WTC11 (cell line): ENCODE measurements at regions not wholly inside any gene's neighbourhood (a gene's known extent, or its start where the extent isn't known, plus 50 kb on each side); places are given as distances from the start of the nearest gene placed in this dataset.
"Not testable (repeated sequence)": the region's sequence is repeated elsewhere in the genome, so short reads cannot be mapped to it uniquely, and the experiment has no call there.

ENCODE experiments used
- ATAC-seq: fragments of 200-7000 bp; cut with Tn5 transposase; 2 replicates; pipeline ENCODE4 v1.10.0; 2021; ENCODE audit warnings: mild to moderate bottlenecking, moderate library complexity
- CTCF ChIA-PET: fragments of 300-600 bp; sonication (Branson Sonifier 250); formaldehyde crosslinking; loops from one replicate; lab custom pipeline; 2021; ENCODE audit warnings: antibody characterized with exemption; lab: Charles Lee
- POLR2A ChIA-PET: fragments of 350-600 bp; sonication (Branson Sonifier 250); formaldehyde crosslinking; loops from one replicate; lab custom pipeline; 2021; ENCODE audit warnings: antibody characterized with exemption; lab: Charles Lee
- DNase-seq: peaks from one replicate; pipeline ENCODE4 v3.0.0; 2021; ENCODE audit warnings: low spot score
- H3K27ac Mint-ChIP-seq: 2 replicates; pipeline ENCODE4 v1.8.0; 2021; ENCODE audit warnings: mixed read lengths
- H3K27me3 Mint-ChIP-seq: 2 replicates; pipeline ENCODE4 v1.8.0; 2021; ENCODE audit warnings: low read depth, mild to moderate bottlenecking, moderate library complexity, mixed read lengths
- H3K36me3 Mint-ChIP-seq: 2 replicates; pipeline ENCODE4 v1.8.0; 2021; ENCODE audit warnings: mixed read lengths
- H3K4me1 Mint-ChIP-seq: 2 replicates; pipeline ENCODE4 v1.8.0; 2022; ENCODE audit warnings: mixed read lengths
- H3K4me3 Mint-ChIP-seq: 2 replicates; pipeline ENCODE4 v1.8.0; 2021; ENCODE audit warnings: mild to moderate bottlenecking, moderate library complexity, mixed read lengths
- H3K9me3 Mint-ChIP-seq: 2 replicates; pipeline ENCODE4 v1.8.0; 2021; ENCODE audit warnings: mixed read lengths
- E2F5 ChIP-seq: sonication (generic); formaldehyde crosslinking; IDR thresholded peaks from 2 replicates; pipeline ENCODE4 v1.8.1; 2022; ENCODE audit warnings: mild to moderate bottlenecking, moderate library complexity, missing genetic modification reagents
- ESRRA ChIP-seq: sonication (generic); formaldehyde crosslinking; IDR thresholded peaks from 2 replicates; pipeline ENCODE4 v1.8.1; 2022; ENCODE audit warnings: mild to moderate bottlenecking, missing genetic modification reagents, borderline replicate concordance
- GABPB1 ChIP-seq: sonication (generic); formaldehyde crosslinking; IDR thresholded peaks from 2 replicates; pipeline ENCODE4 v1.8.1; 2023; ENCODE audit warnings: mild to moderate bottlenecking, missing genetic modification reagents
- NFYB ChIP-seq: sonication (generic); formaldehyde crosslinking; conservative IDR thresholded peaks from 2 replicates; pipeline ENCODE4 v1.8.0; 2022; ENCODE audit warnings: low read depth, missing genetic modification reagents
- NR1H2 ChIP-seq: sonication (generic); formaldehyde crosslinking; IDR thresholded peaks from 2 replicates; pipeline ENCODE4 v1.9.0; 2021; ENCODE audit warnings: mild to moderate bottlenecking, moderate library complexity, missing genetic modification reagents
- NR2C2 ChIP-seq: sonication (generic); formaldehyde crosslinking; IDR thresholded peaks from 2 replicates; pipeline ENCODE4 v1.8.0; 2022; ENCODE audit warnings: mild to moderate bottlenecking, missing genetic modification reagents
- PREB ChIP-seq: sonication (generic); formaldehyde crosslinking; IDR thresholded peaks from 2 replicates; pipeline ENCODE4 v1.8.1; 2022; ENCODE audit warnings: mild to moderate bottlenecking, missing genetic modification reagents, moderate library complexity, borderline replicate concordance
- SMAD3 ChIP-seq: sonication (generic); formaldehyde crosslinking; IDR thresholded peaks from 2 replicates; pipeline ENCODE4 v1.8.0; 2022; ENCODE audit warnings: missing genetic modification reagents, mild to moderate bottlenecking, borderline replicate concordance
- SOX15 ChIP-seq: fragments of 250-450 bp; sonication (Bioruptor Pico); IDR thresholded peaks from 2 replicates; pipeline ENCODE4 v1.9.0; 2021; ENCODE audit warnings: mild to moderate bottlenecking
- SP1 ChIP-seq: sonication (generic); formaldehyde crosslinking; conservative IDR thresholded peaks from 2 replicates; pipeline ENCODE4 v1.8.1; 2022; ENCODE audit warnings: missing genetic modification reagents
- ZBTB43 ChIP-seq: sonication (generic); formaldehyde crosslinking; IDR thresholded peaks from 2 replicates; pipeline ENCODE4 v1.8.1; 2023; ENCODE audit warnings: mild to moderate bottlenecking, missing genetic modification reagents
- ZNF121 ChIP-seq: sonication (generic); formaldehyde crosslinking; IDR thresholded peaks from 2 replicates; pipeline ENCODE4 v1.8.0; 2023; ENCODE audit warnings: missing genetic modification reagents
- ZNF263 ChIP-seq: sonication (generic); formaldehyde crosslinking; IDR thresholded peaks from 2 replicates; pipeline ENCODE4 v1.8.1; 2022; ENCODE audit warnings: low read depth, mild to moderate bottlenecking, moderate library complexity, missing genetic modification reagents
- ZNF396 ChIP-seq: fragments of 250-450 bp; sonication (Bioruptor Pico); IDR thresholded peaks from 2 replicates; pipeline ENCODE4 v1.8.0; 2021; ENCODE audit warnings: mild to moderate bottlenecking, moderate library complexity, borderline replicate concordance
- ZSCAN18 ChIP-seq: fragments of 250-450 bp; sonication (Bioruptor Pico); IDR thresholded peaks from 2 replicates; pipeline ENCODE4 v2.1.2; 2022; ENCODE audit warnings: mild to moderate bottlenecking, moderate library complexity
- TF ChIP-seq, protein P1 (sequence below): fragments of 200-600 bp; IDR thresholded peaks from 2 replicates; pipeline ENCODE4 v1.8.0; 2022; ENCODE audit warnings: antibody characterized with exemption
- TF ChIP-seq, protein P2 (sequence below): fragments of 250-450 bp; sonication (Bioruptor Pico); conservative IDR thresholded peaks from 2 replicates; pipeline ENCODE4 v1.9.0; 2021; ENCODE audit warnings: mild to moderate bottlenecking
- TF ChIP-seq, protein P3 (sequence below): sonication (generic); formaldehyde crosslinking; IDR thresholded peaks from 2 replicates; pipeline ENCODE4 v1.8.1; 2022; ENCODE audit warnings: missing genetic modification reagents, borderline replicate concordance

GRCh38 chr21:15671188-15671587 lies 58.6 kb upstream of the USP25 start:
- Mint-ChIP-seq H3K9me3 (no peaks in the 10 kb centered on the region), H3K4me1 (no peaks in the 10 kb centered on the region), H3K27me3 (no peaks in the 10 kb centered on the region), H3K4me3 (no peak overlapping the region), H3K36me3 (no peaks in the 10 kb centered on the region), H3K27ac (no peak overlapping the region)
- ChIA-PET POLR2A (no interaction called here), CTCF (no interaction called here)
- no peak for DNase-seq
- TF ChIP-seq NFYB (CRISPR knock-in tag), result no peak
- no peak for TF ChIP-seq SP1 (CRISPR knock-in tag)
- TF ChIP-seq, protein P1, sequence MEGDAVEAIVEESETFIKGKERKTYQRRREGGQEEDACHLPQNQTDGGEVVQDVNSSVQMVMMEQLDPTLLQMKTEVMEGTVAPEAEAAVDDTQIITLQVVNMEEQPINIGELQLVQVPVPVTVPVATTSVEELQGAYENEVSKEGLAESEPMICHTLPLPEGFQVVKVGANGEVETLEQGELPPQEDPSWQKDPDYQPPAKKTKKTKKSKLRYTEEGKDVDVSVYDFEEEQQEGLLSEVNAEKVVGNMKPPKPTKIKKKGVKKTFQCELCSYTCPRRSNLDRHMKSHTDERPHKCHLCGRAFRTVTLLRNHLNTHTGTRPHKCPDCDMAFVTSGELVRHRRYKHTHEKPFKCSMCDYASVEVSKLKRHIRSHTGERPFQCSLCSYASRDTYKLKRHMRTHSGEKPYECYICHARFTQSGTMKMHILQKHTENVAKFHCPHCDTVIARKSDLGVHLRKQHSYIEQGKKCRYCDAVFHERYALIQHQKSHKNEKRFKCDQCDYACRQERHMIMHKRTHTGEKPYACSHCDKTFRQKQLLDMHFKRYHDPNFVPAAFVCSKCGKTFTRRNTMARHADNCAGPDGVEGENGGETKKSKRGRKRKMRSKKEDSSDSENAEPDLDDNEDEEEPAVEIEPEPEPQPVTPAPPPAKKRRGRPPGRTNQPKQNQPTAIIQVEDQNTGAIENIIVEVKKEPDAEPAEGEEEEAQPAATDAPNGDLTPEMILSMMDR, result no peak
- no peak for TF ChIP-seq ZNF121 (CRISPR knock-in tag)
- TF ChIP-seq NR1H2 (CRISPR knock-in tag), result no peak
- no peak for TF ChIP-seq ZSCAN18 (CRISPR knock-in tag)
- no peak for TF ChIP-seq SMAD3 (CRISPR knock-in tag)
- TF ChIP-seq ZBTB43 (CRISPR knock-in tag), result no peak
- no peak for TF ChIP-seq E2F5 (CRISPR knock-in tag)
- no peak for ATAC-seq

GRCh38 chr21:15672578-15672977 lies 57.2 kb upstream of the USP25 start:
- H3K27me3 Mint-ChIP-seq, H3K4me3 Mint-ChIP-seq, ATAC-seq, CTCF ChIA-PET, DNase-seq, H3K4me1 Mint-ChIP-seq, H3K27ac Mint-ChIP-seq, H3K36me3 Mint-ChIP-seq, POLR2A ChIA-PET: not testable (repeated sequence)
- peaks cover 11% of the 10 kb centered on the region for H3K9me3 Mint-ChIP-seq

DNA sequence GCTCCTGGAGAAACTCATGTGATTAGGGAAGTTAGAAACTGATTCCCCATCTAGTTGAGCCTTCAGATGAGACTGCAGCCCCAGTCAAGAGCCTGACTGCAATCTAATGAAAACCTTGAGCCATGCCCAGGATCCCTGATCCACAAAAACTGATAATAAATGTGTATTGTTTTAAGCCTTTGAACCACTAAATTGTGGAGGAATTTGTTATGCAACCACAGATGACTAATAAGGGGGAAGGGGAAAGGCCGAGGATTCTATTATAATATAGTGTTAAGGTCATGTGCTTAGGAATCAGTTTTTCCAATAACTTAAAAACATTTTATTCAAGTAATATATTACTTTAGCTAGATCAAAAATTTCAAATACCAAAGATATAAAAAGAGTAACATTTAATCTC lies 52.8 kb upstream of the USP25 start:
- Mint-ChIP-seq H3K4me3 (no peak overlapping the region), H3K4me1 (no peaks in the 10 kb centered on the region), H3K9me3 (peaks cover 11% of the 10 kb centered on the region), H3K27ac (no peak overlapping the region), H3K36me3 (no peaks in the 10 kb centered on the region), H3K27me3 (no peaks in the 10 kb centered on the region)
- DNase-seq, result no peak
- no peak for ATAC-seq
- ChIA-PET POLR2A (no interaction called here), CTCF (no interaction called here)
- TF ChIP-seq E2F5 (CRISPR knock-in tag), result no peak
- TF ChIP-seq SOX15, result no peak
- no peak for TF ChIP-seq PREB (CRISPR knock-in tag)
- no peak for TF ChIP-seq ZNF263 (CRISPR knock-in tag)
- TF ChIP-seq NFYB (CRISPR knock-in tag), result no peak
- TF ChIP-seq, protein P1, result no peak
- no peak for TF ChIP-seq NR2C2
- TF ChIP-seq, protein P2, sequence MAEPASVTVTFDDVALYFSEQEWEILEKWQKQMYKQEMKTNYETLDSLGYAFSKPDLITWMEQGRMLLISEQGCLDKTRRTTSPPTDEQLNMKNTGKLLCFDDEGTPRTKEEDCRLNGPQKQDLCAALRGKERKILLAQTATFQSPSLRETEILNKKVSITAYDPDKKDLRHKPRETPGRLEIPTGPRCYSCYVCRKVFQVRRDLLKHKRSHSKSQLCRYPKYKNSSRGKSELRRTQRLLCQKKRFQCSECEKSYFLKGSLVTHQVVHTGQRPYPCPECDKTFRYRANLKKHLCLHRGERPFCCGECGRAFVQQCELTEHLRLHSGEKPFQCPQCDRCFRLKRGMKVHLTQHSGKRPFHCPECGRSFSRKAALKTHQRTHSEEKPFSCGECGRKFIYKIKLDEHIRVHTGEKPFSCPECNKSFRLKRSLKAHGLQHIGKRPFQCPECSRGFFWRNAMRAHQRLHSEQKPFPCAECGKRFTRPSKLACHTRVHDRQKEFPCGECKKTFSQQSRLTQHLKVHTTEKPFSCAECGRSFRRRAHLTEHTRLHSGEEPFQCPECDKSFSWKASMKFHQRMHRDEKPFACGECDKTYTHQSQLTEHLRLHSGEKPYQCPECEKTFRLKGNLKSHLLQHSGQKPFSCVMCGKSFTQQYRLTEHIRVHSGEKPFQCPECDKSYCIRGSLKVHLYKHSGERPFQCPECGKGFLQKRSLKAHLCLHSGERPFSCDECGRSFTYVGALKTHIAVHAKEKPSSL, result no peak
- TF ChIP-seq ZNF396 (CRISPR knock-in tag), result no peak
- TF ChIP-seq, protein P3, sequence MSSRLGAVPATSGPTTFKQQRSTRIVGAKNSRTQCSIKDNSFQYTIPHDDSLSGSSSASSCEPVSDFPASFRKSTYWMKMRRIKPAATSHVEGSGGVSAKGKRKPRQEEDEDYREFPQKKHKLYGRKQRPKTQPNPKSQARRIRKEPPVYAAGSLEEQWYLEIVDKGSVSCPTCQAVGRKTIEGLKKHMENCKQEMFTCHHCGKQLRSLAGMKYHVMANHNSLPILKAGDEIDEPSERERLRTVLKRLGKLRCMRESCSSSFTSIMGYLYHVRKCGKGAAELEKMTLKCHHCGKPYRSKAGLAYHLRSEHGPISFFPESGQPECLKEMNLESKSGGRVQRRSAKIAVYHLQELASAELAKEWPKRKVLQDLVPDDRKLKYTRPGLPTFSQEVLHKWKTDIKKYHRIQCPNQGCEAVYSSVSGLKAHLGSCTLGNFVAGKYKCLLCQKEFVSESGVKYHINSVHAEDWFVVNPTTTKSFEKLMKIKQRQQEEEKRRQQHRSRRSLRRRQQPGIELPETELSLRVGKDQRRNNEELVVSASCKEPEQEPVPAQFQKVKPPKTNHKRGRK, result no peak
- TF ChIP-seq ESRRA (CRISPR knock-in tag), result no peak
- TF ChIP-seq GABPB1 (CRISPR knock-in tag), result no peak
